ENCODE measurements at regions not wholly inside any gene's neighbourhood (a gene's known extent, or its start where the extent isn't known, plus 50 kb on each side); places are given as distances from the start of the nearest gene placed in this dataset.

DNA sequence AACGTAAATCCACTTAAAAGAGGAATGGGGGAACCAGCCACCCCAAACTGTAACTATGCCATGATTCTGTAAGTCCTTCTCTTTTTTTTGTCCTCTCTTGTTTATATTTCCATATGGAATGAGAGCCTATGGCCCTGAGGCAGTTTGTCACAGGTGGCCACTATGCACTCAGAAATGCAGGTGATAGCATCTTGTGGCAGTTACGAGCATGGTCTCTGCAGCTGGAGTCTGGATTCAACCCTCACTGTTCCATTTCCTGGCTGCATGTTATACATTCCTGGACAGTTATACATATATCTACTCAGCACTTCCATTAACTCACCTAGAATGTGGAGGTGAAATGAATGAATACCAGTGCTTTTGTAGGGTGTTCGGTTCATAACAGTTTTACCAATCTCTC is 291.5 kb upstream of the FANCL start:
- peak overlapping the region; percentile 82 for H2BK20ac ChIP-seq (ENCODE audit: low read length)
- no peaks in the 10 kb centered on the region for H4K20me1 ChIP-seq (replicated peaks in 1 of 2; ENCODE audit: control insufficient read depth in 1 of 2, insufficient read depth in 2 of 2, low read length in 2 of 2)
- H2AFZ ChIP-seq (ENCODE audit: low read length): no peak overlapping the region
- no peak overlapping the region for H2AK5ac ChIP-seq (ENCODE audit: low read depth, low read length)
- no peak overlapping the region for H3K4me3 ChIP-seq (ENCODE audit: extremely low read depth in 1 of 4, insufficient read depth in 2 of 4, low read depth in 3 of 4, low read length in 4 of 4)
- peak overlapping the region; percentile 50 for H4K91ac ChIP-seq (replicated peaks; ENCODE audit: insufficient read length, low read length)
- DNase-seq (ENCODE audit: low read depth in 1 of 2, low spot score in 2 of 2): no peak
- no peak overlapping the region for H4K5ac ChIP-seq (ENCODE audit: insufficient read length, low read depth, low read length)
- H3K23me2 ChIP-seq (ENCODE audit: low read depth, low read length): 0 out of 2 replicates have a peak, but pooled peaks cover 2% of the 10 kb centered on the region
- no peak overlapping the region for H3K27ac ChIP-seq (ENCODE audit: low read depth, low read length)
- H2BK5ac ChIP-seq (ENCODE audit: low read depth, low read length): peak overlapping the region; percentile 46; the same call in 1 of the 2 replicates
- FAIRE-seq: no peak
- H2BK15ac ChIP-seq (ENCODE audit: low read length): no peak overlapping the region
- no peak overlapping the region for H3K4me2 ChIP-seq (ENCODE audit: insufficient read depth in 1 of 2, low read depth in 2 of 2, low read length in 2 of 2)
- no peak overlapping the region for H4K8ac ChIP-seq (ENCODE audit: extremely low read depth, insufficient read depth, low read length)
- H3K79me2 ChIP-seq (ENCODE audit: control insufficient read depth in 1 of 2, insufficient read depth in 2 of 2, low read length in 2 of 2): no peaks in the 10 kb centered on the region
- ChIA-PET CTCF (ENCODE audit: partially characterized antibody) (interaction anchor here (0.7 to 1.1 kb wide), 2 partner anchors 13 to 77 kb away, joined by 3 read pairs; no protein-coding TSS in a partner anchor), POLR2A (ENCODE audit: partially characterized antibody) (interaction anchor here (0.6 kb wide), 1 partner anchor 8 kb away, joined by 3 read pairs; no protein-coding TSS in a partner anchor)
- peak overlapping the region; percentile 26; the same call in 1 of the 2 replicates for H3K18ac ChIP-seq (ENCODE audit: extremely low read depth, low read length)
- H3K14ac ChIP-seq (ENCODE audit: insufficient read length): no peak overlapping the region
- no peak overlapping the region for H3K23ac ChIP-seq (ENCODE audit: insufficient read length)
- no peak overlapping the region for H3K9ac ChIP-seq (replicated peaks in 1 of 4; ENCODE audit: extremely low read depth in 1 of 4, low read depth in 3 of 4, low read length in 3 of 4)
- no peak for TF ChIP-seq KDM4A (IDR thresholded peaks at IDR 0.05; ENCODE audit: low read depth, low read length, severe bottlenecking)
- TF ChIP-seq SIRT6 (IDR thresholded peaks at IDR 0.05; ENCODE audit: low read length): no peak
- no peak for TF ChIP-seq SIX5 (IDR thresholded peaks at IDR 0.05; ENCODE audit: low read depth, low read length)
- TF ChIP-seq PHF8 (conservative IDR thresholded peaks at IDR 0.05; ENCODE audit: low read depth, low read length): no peak
- no peak for TF ChIP-seq HDAC6 (IDR thresholded peaks at IDR 0.05; ENCODE audit: low read depth, low read length)
- TF ChIP-seq RXRA (IDR thresholded peaks at IDR 0.05; ENCODE audit: insufficient read depth, low read depth, low read length): no peak
- TF ChIP-seq BACH1 (IDR thresholded peaks at IDR 0.05; ENCODE audit: low read length): no peak
- no peak for TF ChIP-seq CHD2 (IDR thresholded peaks at IDR 0.05; ENCODE audit: low read length)
- TF ChIP-seq POU5F1 (IDR thresholded peaks at IDR 0.05; ENCODE audit: low read depth, low read length): no peak
- no peak for TF ChIP-seq SP2 (IDR thresholded peaks at IDR 0.05; ENCODE audit: low read length)
- TF ChIP-seq SUZ12 (IDR thresholded peaks at IDR 0.05; ENCODE audit: low read length): no peak
- TF ChIP-seq RAD21 (IDR thresholded peaks at IDR 0.05 in 1 of 2, conservative IDR thresholded peaks at IDR 0.05 in 1 of 2; ENCODE audit: low read depth in 2 of 2, low read length in 2 of 2): no peak
- TF ChIP-seq RNF2 (IDR thresholded peaks at IDR 0.05; ENCODE audit: borderline replicate concordance, low read depth, low read length, missing control alignments, poor library complexity, severe bottlenecking): no peak
- peak overlapping the region; percentile 30 for H3K4ac ChIP-seq (replicated peaks; ENCODE audit: insufficient read length, low read depth, low read length)
- H3K9me3 ChIP-seq (ENCODE audit: insufficient read depth in 2 of 2, low read depth in 1 of 2, low read length in 1 of 2): no peaks in the 10 kb centered on the region
- no peak overlapping the region for H3K56ac ChIP-seq (replicated peaks; ENCODE audit: insufficient read length, low read depth, low read length)
- no peak overlapping the region for H2BK120ac ChIP-seq (replicated peaks; ENCODE audit: low read depth, low read length)
- peak overlapping the region; percentile 40; the same call in 1 of the 2 replicates for H2BK12ac ChIP-seq (ENCODE audit: low read depth, low read length)
- no peaks in the 10 kb centered on the region for H3K36me3 ChIP-seq (ENCODE audit: control insufficient read depth in 2 of 4, insufficient read depth in 4 of 4, low read length in 3 of 4)
- peaks cover 0 to 25% (median 19%) of the 10 kb centered on the region in 4 experiments for H3K4me1 ChIP-seq (replicated peaks in 1 of 4; ENCODE audit: control insufficient read depth in 3 of 4, insufficient read depth in 4 of 4, low read length in 3 of 4)
- 90% methylated on average over 3 of the region's 3 CpGs; no CpG with 5 or more reads in 1 of the 2 experiments for WGBS, 2 experiments (ENCODE audit: extremely low coverage in 1 of 2, insufficient coverage in 1 of 2, insufficient read length in 1 of 2, insufficient replicate concordance in 2 of 2, low coverage in 1 of 2, low lambda C conversion rate in 2 of 2, missing lambda C conversion rate in 1 of 2)
- no peaks in the 10 kb centered on the region for H3K79me1 ChIP-seq (ENCODE audit: low read depth, low read length)
- H3K27me3 ChIP-seq (replicated peaks in 1 of 4; ENCODE audit: control insufficient read depth in 3 of 4, extremely low read depth in 1 of 4, insufficient read depth in 3 of 4, low read length in 3 of 4): no peaks in the 10 kb centered on the region
